BJ (cell line): ENCODE measurements at regions not wholly inside any gene's neighbourhood (a gene's known extent, or its start where the extent isn't known, plus 50 kb on each side); places are given as distances from the start of the nearest gene placed in this dataset.

Experiments used
- CTCF ChIA-PET: fragments of 350-600 bp; formaldehyde crosslinking; extraction: SDS; loops from one replicate; lab custom pipeline; 2021; ENCODE audit warnings: antibody characterized with exemption, inconsistent platforms; lab: Yijun Ruan, JAX
- POLR2A ChIA-PET: fragments of 300-600 bp; sonication (Branson Sonifier 250); formaldehyde crosslinking; extraction: SDS; loops from one replicate; lab custom pipeline; 2021; ENCODE audit warnings: antibody characterized with exemption; lab: Charles Lee
- DNase-seq: peaks from one replicate; pipeline ENCODE4 v3.0.0-alpha.2; 2011; ENCODE audit warnings: low read depth
- H3K27me3 ChIP-seq: 2 replicates; pipeline ENCODE4 v1.6.0; 2011; ENCODE audit warnings: low read length; ENCODE audit not compliant: control insufficient read depth, insufficient read depth
- H3K36me3 ChIP-seq: 2 replicates; pipeline ENCODE4 v1.5.1; 2011; ENCODE audit warnings: low read length; ENCODE audit not compliant: control insufficient read depth, insufficient read depth
- H3K4me3 ChIP-seq: 2 replicates; pipeline ENCODE4 v1.5.1; 2011; ENCODE audit warnings: low read depth, mild to moderate bottlenecking, control low read depth, low read length
- CTCF ChIP-seq: IDR thresholded peaks from 2 replicates; pipeline ENCODE4 v1.5.1; 2011; ENCODE audit warnings: low read depth, mild to moderate bottlenecking, control low read depth, inconsistent platforms, low read length, moderate library complexity; ENCODE audit not compliant: insufficient read depth

GRCh38 chr4:134552063-134552462 is 350.5 kb upstream of the PABPC4L start:
- TF ChIP-seq CTCF, result no peak
- Histone ChIP-seq H3K27me3 (no peaks in the 10 kb centered on the region), H3K36me3 (no peaks in the 10 kb centered on the region), H3K4me3 (no peak overlapping the region)
- ChIA-PET POLR2A (no interaction called here), CTCF (no interaction called here)
- DNase-seq, result no peak

GRCh38 chr4:134551348-134551747 is 349.8 kb upstream of the PABPC4L start:
- TF ChIP-seq CTCF, result no peak

GRCh38 chr4:134548052-134548628 is 346.6 kb upstream of the PABPC4L start:
- ChIA-PET POLR2A (no interaction called here), CTCF (no interaction called here)
- H3K27me3 ChIP-seq, result no peaks in the 10 kb centered on the region
- TF ChIP-seq CTCF, result no peak
- DNase-seq, result no peak
- no peak overlapping the region for H3K4me3 ChIP-seq
- no peaks in the 10 kb centered on the region for H3K36me3 ChIP-seq

More at GRCh38 chr4:134551348-134551747, 349.8 kb upstream of the PABPC4L start:
- CTCF ChIA-PET, result no interaction called here
- POLR2A ChIA-PET, result no interaction called here
- no peaks in the 10 kb centered on the region for H3K27me3 ChIP-seq
- DNase-seq, result no peak
- H3K4me3 ChIP-seq, result no peak overlapping the region
- H3K36me3 ChIP-seq, result no peaks in the 10 kb centered on the region

GRCh38 chr4:134546279-134546678 is 344.7 kb upstream of the PABPC4L start:
- ChIA-PET POLR2A (no interaction called here), CTCF (no interaction called here)
- H3K27me3 ChIP-seq, result no peaks in the 10 kb centered on the region
- DNase-seq, result no peak
- no peak overlapping the region for H3K4me3 ChIP-seq
- H3K36me3 ChIP-seq, result no peaks in the 10 kb centered on the region
- no peak for TF ChIP-seq CTCF

- H3K4me3 ChIP-seq, result no peak overlapping the region
- no peaks in the 10 kb centered on the region for H3K27me3 ChIP-seq
- peak; percentile 92 for DNase-seq
- no peaks in the 10 kb centered on the region for H3K36me3 ChIP-seq
- CTCF ChIA-PET, result no interaction called here
- no peak for TF ChIP-seq CTCF
- POLR2A ChIA-PET, result interaction anchor here (0.7 kb wide), 1 partner anchor 35 kb away, joined by 3 read pairs; no protein-coding TSS in a partner anchor
Measured at GRCh38 chr4:134544303-134544770, 342.7 kb upstream of the PABPC4L start.
